ENCODE measurements at regions not wholly inside any gene's neighbourhood (a gene's known extent, or its start where the extent isn't known, plus 50 kb on each side); places are given as distances from the start of the nearest gene placed in this dataset.

GRCh38 chr11:19403196-19403895 lies 162.6 kb upstream of the E2F8 start:
- TF ChIP-seq SMAD3 (CRISPR knock-in tag; conservative IDR thresholded peaks at IDR 0.05) (no peak), CREBBP (IDR thresholded peaks at IDR 0.05; ENCODE audit: low read depth, low read length) (no peak), EP300 (IDR thresholded peaks at IDR 0.05; ENCODE audit: low read length) (no peak), E2F8 (IDR thresholded peaks at IDR 0.05; ENCODE audit: low read depth, partially characterized antibody) (no peak), ATF4 (CRISPR knock-in tag; IDR thresholded peaks at IDR 0.05) (no peak), SMARCA4 (IDR thresholded peaks at IDR 0.05) (no peak), DPF2 (IDR thresholded peaks at IDR 0.05) (no peak), MYC (IDR thresholded peaks at IDR 0.05; ENCODE audit: low read depth, low read length) (no peak), MYC (CRISPR knock-in tag; IDR thresholded peaks at IDR 0.05; ENCODE audit: borderline replicate concordance, low read depth) (no peak)
